A549 (cell line): ENCODE measurements at regions not wholly inside any gene's neighbourhood (a gene's known extent, or its start where the extent isn't known, plus 50 kb on each side); places are given as distances from the start of the nearest gene placed in this dataset.

Experiments used
- ATAC-seq, 2 experiments: fragments of 200-7000 bp in 1 of 2; fragments of >200 bp in 1 of 2; cut with Nextera tagmentation in 1 of 2; cut with Tn5 transposase in 1 of 2; 3 replicates each; pipeline versions ENCODE4 v1.8.0 to v1.9.1; 2018 to 2020; ENCODE audit warnings: mild to moderate bottlenecking in 1 of 2, moderate library complexity in 1 of 2
- CTCF ChIA-PET: fragments of 300-600 bp; sonication (Branson Sonifier 250); formaldehyde crosslinking; extraction: SDS; loops from one replicate; lab custom pipeline; 2021; ENCODE audit warnings: antibody characterized with exemption, inconsistent platforms; lab: Yijun Ruan, JAX
- POLR2A ChIA-PET: fragments of 350-600 bp; formaldehyde crosslinking; extraction: SDS; loops from one replicate; lab custom pipeline; 2021; ENCODE audit warnings: antibody characterized with exemption, inconsistent platforms; lab: Yijun Ruan, JAX
- DNase-seq, 2 experiments: peaks; one replicate each; pipeline versions ENCODE4 v3.0.0 to v3.0.0-alpha.2; 2011 to 2016; ENCODE audit warnings: low read depth in 1 of 2, low spot score in 1 of 2
- FAIRE-seq: peaks from 2 replicates; lab custom pipeline; 2011; peaks lifted over from hg19 to GRCh38; lab: Jason Lieb, UNC
- H3K27ac ChIP-seq, 2 experiments: fragments of >200 bp; sonication (Bioruptor Twin); formaldehyde crosslinking; 3 replicates each; pipeline ENCODE4 v1.5.1; 2016 to 2017
- H3K4me1 ChIP-seq: fragments of >200 bp; sonication (Bioruptor Twin); formaldehyde crosslinking; 3 replicates; pipeline ENCODE4 v1.6.1; 2016
- H3K4me2 ChIP-seq: fragments of >200 bp; sonication (Bioruptor Twin); formaldehyde crosslinking; 3 replicates; pipeline ENCODE4 v1.6.1; 2016
- H3K4me3 ChIP-seq: fragments of >200 bp; sonication (Bioruptor Twin); formaldehyde crosslinking; 3 replicates; pipeline ENCODE4 v1.5.1; 2016
- H3K9me3 ChIP-seq: fragments of >200 bp; sonication (Bioruptor Twin); formaldehyde crosslinking; 3 replicates; pipeline ENCODE4 v1.6.1; 2016
- ATOH8 ChIP-seq: fragments of 250-450 bp; sonication (Bioruptor Pico); IDR thresholded peaks from 2 replicates; pipeline ENCODE4 v1.5.0; 2020; ENCODE audit warnings: low read depth, mild to moderate bottlenecking, moderate library complexity
- BCL3 ChIP-seq: fragments of >200 bp; sonication (Bioruptor Twin); formaldehyde crosslinking; IDR thresholded peaks from 3 replicates; pipeline ENCODE4 v1.6.1; 2016
- BHLHE40 ChIP-seq: IDR thresholded peaks from 2 replicates; pipeline ENCODE4 v1.6.1; 2012; ENCODE audit warnings: low read depth, low read length, inconsistent platforms
- CHD2 ChIP-seq: fragments of 150-350 bp; IDR thresholded peaks from 2 replicates; pipeline ENCODE4 v1.6.1; 2014; ENCODE audit warnings: low read length; ENCODE audit not compliant: partially characterized antibody
- EHF ChIP-seq: fragments of 250-450 bp; sonication (Bioruptor Pico); IDR thresholded peaks from 2 replicates; pipeline ENCODE4 v1.5.0; 2020; ENCODE audit warnings: mild to moderate bottlenecking
- EP300 ChIP-seq, 2 experiments: fragments of >200 bp; sonication (Bioruptor Twin); formaldehyde crosslinking; IDR thresholded peaks; 2 replicates in 1 of 2; 3 replicates in 1 of 2; pipeline ENCODE4 v1.6.1; 2016 to 2017
- FOXS1 ChIP-seq: fragments of 250-450 bp; sonication (Bioruptor Pico); IDR thresholded peaks from 2 replicates; pipeline ENCODE4 v1.5.0; 2020; ENCODE audit warnings: mild to moderate bottlenecking, moderate library complexity
- GATA3 ChIP-seq: IDR thresholded peaks from 2 replicates; pipeline ENCODE4 v1.6.1; 2012; ENCODE audit warnings: borderline replicate concordance
- HDAC2 ChIP-seq: fragments of 200-600 bp; sonication (generic); IDR thresholded peaks from 2 replicates; pipeline ENCODE4 v1.6.1; 2016
- HEYL ChIP-seq: fragments of 250-450 bp; sonication (Bioruptor Pico); IDR thresholded peaks from 2 replicates; pipeline ENCODE4 v1.8.0; 2021; ENCODE audit warnings: mild to moderate bottlenecking, moderate library complexity
- HOXA7 ChIP-seq: fragments of 250-450 bp; sonication (Bioruptor Pico); IDR thresholded peaks from 2 replicates; pipeline ENCODE4 v1.5.0; 2020; ENCODE audit warnings: mild to moderate bottlenecking, moderate library complexity
- HOXB13 ChIP-seq: fragments of 250-450 bp; sonication (Bioruptor Pico); IDR thresholded peaks from 2 replicates; pipeline ENCODE4 v1.5.0; 2020; ENCODE audit warnings: low read depth, mild to moderate bottlenecking, moderate library complexity
- HOXB5 ChIP-seq: fragments of 250-450 bp; sonication (Bioruptor Pico); IDR thresholded peaks from 2 replicates; pipeline ENCODE4 v1.5.0; 2020; ENCODE audit warnings: mild to moderate bottlenecking, moderate library complexity
- MAFK ChIP-seq: fragments of 450-650 bp; IDR thresholded peaks from 2 replicates; pipeline ENCODE4 v1.6.1; 2014; ENCODE audit not compliant: partially characterized antibody
- MAX ChIP-seq: IDR thresholded peaks from 2 replicates; pipeline ENCODE4 v1.6.1; 2012
- NR3C1 ChIP-seq: fragments of >200 bp; sonication (Bioruptor Twin); formaldehyde crosslinking; IDR thresholded peaks from 3 replicates; pipeline ENCODE4 v1.6.1; 2017
- PBX3 ChIP-seq: IDR thresholded peaks from 2 replicates; pipeline ENCODE4 v1.6.1; 2012
- RARB ChIP-seq: fragments of 250-450 bp; sonication (Bioruptor Pico); IDR thresholded peaks from 2 replicates; pipeline ENCODE4 v1.8.0; 2021; ENCODE audit warnings: mild to moderate bottlenecking, moderate library complexity
- REST ChIP-seq: fragments of 200-600 bp; sonication (generic); IDR thresholded peaks from 2 replicates; pipeline ENCODE4 v1.6.1; 2016; ENCODE audit warnings: antibody characterized with exemption, mild to moderate bottlenecking, moderate library complexity
- RFX5 ChIP-seq: fragments of 450-650 bp; IDR thresholded peaks from 2 replicates; pipeline ENCODE4 v1.7.1; 2014; ENCODE audit warnings: antibody characterized with exemption, mild to moderate bottlenecking, moderate library complexity
- ZC3H11A ChIP-seq: fragments of 450-650 bp; IDR thresholded peaks from 2 replicates; pipeline ENCODE4 v1.6.1; 2014; ENCODE audit warnings: antibody characterized with exemption, mild to moderate bottlenecking
- WGBS: methylation state at CpG from one replicate; pipeline ENCODE4 v1.1.6; 2017; ENCODE audit errors: missing lambda C conversion rate; 5-methylcytosine and 5-hydroxymethylcytosine counted together

- Histone ChIP-seq H3K4me1 (no peaks in the 10 kb centered on the region), H3K4me3 (no peak overlapping the region), H3K4me2 (no peak overlapping the region), H3K27ac (no peak overlapping the region), H3K9me3 (no peaks in the 10 kb centered on the region)
- ChIA-PET CTCF (interaction anchor here (1.1 kb wide), 1 partner anchor 15 kb away, joined by 3 read pairs; no protein-coding TSS in a partner anchor), POLR2A (no interaction called here)
- FAIRE-seq, result no peak
- TF ChIP-seq HDAC2 (no peak), HOXB5 (CRISPR knock-in tag) (no peak), HOXB13 (no peak), BCL3 (no peak), ATOH8 (no peak), BHLHE40 (no peak), HOXA7 (CRISPR knock-in tag) (no peak), EP300 (IDR thresholded peaks at IDR 0.05) (no peak), MAX (no peak), CHD2 (no peak), MAFK (no peak), ZC3H11A (no peak), REST (no peak), RARB (CRISPR knock-in tag) (no peak), HEYL (CRISPR knock-in tag) (no peak), GATA3 (no peak)
- no peak for DNase-seq
- ATAC-seq, result no peak
- 26% methylated on average over 2 of the region's 4 CpGs for WGBS
These were observed 197.2 kb upstream of the CTNNB1 start for GRCh38 chr3:41002104-41002503.

- Histone ChIP-seq H3K9me3 (peaks cover 3% of the 10 kb centered on the region; the same call in 2 of the 3 replicates), H3K4me1 (no peaks in the 10 kb centered on the region), H3K4me2 (no peak overlapping the region), H3K27ac (no peak overlapping the region), H3K4me3 (no peak overlapping the region)
- no peak for FAIRE-seq
- POLR2A ChIA-PET, result no interaction called here
- CTCF ChIA-PET, result interaction anchor here (0.6 kb wide), 1 partner anchor 92 kb away, joined by 3 read pairs; no protein-coding TSS in a partner anchor
- DNase-seq, result no peak
- ATAC-seq, result no peak
- TF ChIP-seq RFX5, result no peak
- TF ChIP-seq NR3C1, result no peak
- no peak for TF ChIP-seq PBX3
- TF ChIP-seq EHF, result no peak
- TF ChIP-seq FOXS1, result no peak
- TF ChIP-seq RARB (CRISPR knock-in tag), result no peak
These were observed 191.9 kb upstream of the CTNNB1 start for GRCh38 chr3:41007399-41007798.
